ENCODE measurements at regions not wholly inside any gene's neighbourhood (a gene's known extent, or its start where the extent isn't known, plus 50 kb on each side); places are given as distances from the start of the nearest gene placed in this dataset.

DNA sequence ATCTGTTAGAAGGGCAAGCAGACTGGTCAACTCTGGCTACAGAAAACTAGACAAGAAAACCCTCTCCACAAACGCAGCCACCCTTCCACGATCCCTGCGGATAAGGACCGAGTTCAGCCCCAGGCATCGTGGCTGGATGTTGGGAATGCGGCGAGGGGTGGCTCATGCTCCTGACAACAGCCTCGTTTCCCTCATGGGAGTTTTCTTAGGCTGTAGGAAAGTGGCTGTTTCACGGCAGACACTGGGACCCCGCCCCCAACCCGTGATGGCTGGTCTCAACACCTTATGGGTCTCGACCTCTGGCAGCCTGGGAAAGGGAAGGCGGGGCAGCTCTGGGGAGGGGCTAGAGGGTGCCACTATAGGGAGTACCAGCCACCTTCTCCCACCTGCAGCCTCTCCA lies 123.3 kb downstream of the RFLNA start:
- no peaks in the 10 kb centered on the region for H3K9me3 Mint-ChIP-seq
- H3K36me3 Mint-ChIP-seq (ENCODE audit: low read depth): peaks cover 100% of the 10 kb centered on the region
- H3K27ac Mint-ChIP-seq: no peak overlapping the region
- H3K4me1 Mint-ChIP-seq (ENCODE audit: low read depth): no peaks in the 10 kb centered on the region
- no peaks in the 10 kb centered on the region for H3K27me3 Mint-ChIP-seq
- no peak overlapping the region for H3K4me3 Mint-ChIP-seq
- intact Hi-C loops (cut with micrococcal nuclease): no loop called here

DNA sequence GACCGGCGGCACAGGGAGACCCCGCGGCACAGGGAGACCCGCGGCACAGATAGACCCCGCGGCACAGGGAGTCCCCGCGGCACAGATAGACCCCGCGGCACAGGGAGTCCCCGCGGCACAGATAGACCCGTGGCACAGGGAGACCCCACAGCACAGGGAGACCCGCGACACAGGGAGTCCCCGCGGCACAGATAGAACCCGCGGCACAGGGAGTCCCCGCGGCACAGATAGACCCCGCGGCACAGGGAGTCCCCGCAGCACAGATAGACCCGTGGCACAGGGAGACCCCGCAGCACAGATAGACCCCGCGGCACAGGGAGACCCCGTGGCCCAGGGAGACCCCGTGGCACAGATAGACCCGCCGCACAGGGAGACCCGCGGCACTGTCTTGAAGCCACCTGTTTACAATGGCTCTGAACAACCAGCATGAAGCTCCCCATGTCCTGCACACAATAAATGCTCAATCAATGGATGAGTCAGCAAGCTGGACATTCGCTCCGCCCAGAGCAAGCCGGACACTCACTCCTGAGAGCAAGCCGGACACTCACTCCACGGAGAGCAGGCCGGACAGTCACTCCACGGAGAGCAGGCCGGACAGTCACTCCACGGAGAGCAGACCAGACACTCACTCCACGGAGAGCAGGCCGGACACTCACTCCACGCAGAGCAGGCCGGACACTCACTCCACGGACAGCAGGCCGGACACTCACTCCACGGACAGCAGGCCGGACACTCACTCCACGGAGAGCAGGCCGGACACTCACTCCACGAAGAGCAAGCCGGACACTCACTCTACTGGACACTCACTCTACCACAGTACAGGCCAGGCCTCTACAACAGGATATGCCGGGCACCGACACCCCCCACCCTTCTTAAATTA lies 121.9 kb downstream of the RFLNA start:
- H3K27ac Mint-ChIP-seq: no peak overlapping the region

DNA sequence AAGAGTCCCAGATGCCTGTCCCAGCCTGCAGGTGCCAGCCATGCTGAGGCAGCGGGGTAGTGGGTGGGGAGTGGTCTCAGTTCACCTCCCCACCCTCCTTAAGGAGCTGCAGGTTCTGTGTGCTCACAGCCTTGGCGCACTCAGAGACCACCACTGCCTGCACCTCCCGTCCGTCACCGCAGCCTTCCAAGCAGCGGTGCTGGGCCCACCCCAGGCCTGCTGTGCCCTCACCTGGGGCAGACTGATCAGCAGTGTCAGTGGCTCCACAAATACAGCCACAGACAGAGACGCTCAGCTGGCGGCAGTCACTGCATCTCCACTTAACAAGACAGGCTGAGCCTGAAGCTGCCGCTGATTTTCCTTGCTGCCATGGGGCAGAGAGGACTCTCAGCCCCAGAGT lies 120.2 kb downstream of the RFLNA start:
- H3K4me3 Mint-ChIP-seq: no peak overlapping the region
- H3K4me1 Mint-ChIP-seq (ENCODE audit: low read depth): no peaks in the 10 kb centered on the region
- no peaks in the 10 kb centered on the region for H3K27me3 Mint-ChIP-seq
- peaks cover 100% of the 10 kb centered on the region for H3K36me3 Mint-ChIP-seq (ENCODE audit: low read depth)
- no peak overlapping the region for H3K27ac Mint-ChIP-seq
- H3K9me3 Mint-ChIP-seq: no peaks in the 10 kb centered on the region
- intact Hi-C loops (cut with micrococcal nuclease): no loop called here

More for the DNA sequence above, 121.9 kb downstream of the RFLNA start:
- Mint-ChIP-seq H3K27me3 (no peaks in the 10 kb centered on the region), H3K36me3 (ENCODE audit: low read depth) (peaks cover 100% of the 10 kb centered on the region), H3K9me3 (no peaks in the 10 kb centered on the region), H3K4me3 (no peak overlapping the region), H3K4me1 (ENCODE audit: low read depth) (no peaks in the 10 kb centered on the region)
- intact Hi-C loops (cut with micrococcal nuclease): no loop called here

DNA sequence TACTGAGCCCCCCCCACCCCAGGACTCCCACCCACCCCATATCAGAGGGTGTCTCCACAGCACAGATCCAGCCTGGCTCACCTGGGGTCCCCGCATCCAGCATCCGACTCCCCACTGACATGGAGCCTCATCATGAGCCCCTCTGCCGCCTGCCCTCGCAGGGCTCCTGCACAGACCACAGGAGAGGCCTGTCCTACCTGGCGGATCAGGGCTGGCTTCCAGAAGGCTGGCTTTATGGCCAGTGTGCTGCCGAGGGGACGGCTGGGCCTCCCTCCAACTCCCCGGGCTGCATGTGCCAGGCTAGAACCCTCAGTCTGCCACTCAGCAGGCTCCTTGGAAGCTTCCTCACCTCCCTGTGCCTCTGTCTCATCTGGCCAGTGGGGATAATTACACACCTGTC lies 119.0 kb downstream of the RFLNA start:
- Mint-ChIP-seq H3K9me3 (no peaks in the 10 kb centered on the region), H3K4me1 (ENCODE audit: low read depth) (no peaks in the 10 kb centered on the region), H3K36me3 (ENCODE audit: low read depth) (peaks cover 100% of the 10 kb centered on the region), H3K27ac (no peak overlapping the region), H3K27me3 (no peaks in the 10 kb centered on the region), H3K4me3 (no peak overlapping the region)
- intact Hi-C loops (cut with micrococcal nuclease): no loop called here

DNA sequence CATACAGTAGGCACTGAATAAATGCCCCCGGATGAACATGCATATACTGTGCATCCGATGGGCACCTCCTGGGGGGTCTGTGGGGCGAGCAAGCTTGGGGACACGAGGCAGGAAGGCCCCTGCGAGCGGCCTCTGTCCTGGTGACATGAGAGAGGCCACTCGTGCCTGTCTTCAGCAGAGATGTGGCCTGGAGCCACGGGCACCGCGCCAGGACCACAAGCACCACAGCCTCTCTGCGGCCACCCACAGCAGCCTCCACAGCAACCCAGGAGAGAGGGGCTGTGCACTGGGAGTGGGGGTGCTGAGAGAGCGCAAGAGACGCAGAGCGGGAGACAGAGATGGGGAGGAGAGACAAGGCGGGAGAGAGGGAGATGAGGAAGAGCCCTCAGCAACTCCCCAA lies 118.5 kb downstream of the RFLNA start:
- intact Hi-C loops (cut with micrococcal nuclease): no loop called here
- Mint-ChIP-seq H3K4me3 (no peak overlapping the region), H3K27ac (no peak overlapping the region), H3K27me3 (no peaks in the 10 kb centered on the region), H3K9me3 (no peaks in the 10 kb centered on the region), H3K36me3 (ENCODE audit: low read depth) (peaks cover 100% of the 10 kb centered on the region), H3K4me1 (ENCODE audit: low read depth) (no peaks in the 10 kb centered on the region)

DNA sequence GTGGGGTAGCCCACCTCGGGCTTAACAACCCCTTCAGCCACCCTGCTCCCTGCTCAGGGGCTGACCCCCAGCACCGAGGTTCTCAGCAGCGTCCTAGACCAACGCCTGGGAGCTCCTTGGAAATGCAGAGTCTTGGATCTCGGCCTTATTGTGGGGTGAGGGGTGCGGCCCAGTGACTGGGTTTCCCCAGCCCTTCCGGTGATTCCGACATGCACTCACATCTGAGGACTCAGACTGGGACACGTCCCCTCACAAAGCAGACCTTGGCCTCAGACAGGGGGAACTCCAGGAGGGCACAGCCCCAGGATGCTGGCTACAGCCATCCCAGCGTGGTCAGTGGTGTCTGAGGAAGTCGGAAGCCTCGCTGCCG lies 117.7 kb downstream of the RFLNA start:
- intact Hi-C loops (cut with micrococcal nuclease): no loop called here
- H3K27me3 Mint-ChIP-seq: no peaks in the 10 kb centered on the region
- peaks cover 100% of the 10 kb centered on the region for H3K36me3 Mint-ChIP-seq (ENCODE audit: low read depth)
- no peak overlapping the region for H3K4me3 Mint-ChIP-seq
- no peak overlapping the region for H3K27ac Mint-ChIP-seq
- H3K9me3 Mint-ChIP-seq: no peaks in the 10 kb centered on the region
- no peaks in the 10 kb centered on the region for H3K4me1 Mint-ChIP-seq (ENCODE audit: low read depth)

DNA sequence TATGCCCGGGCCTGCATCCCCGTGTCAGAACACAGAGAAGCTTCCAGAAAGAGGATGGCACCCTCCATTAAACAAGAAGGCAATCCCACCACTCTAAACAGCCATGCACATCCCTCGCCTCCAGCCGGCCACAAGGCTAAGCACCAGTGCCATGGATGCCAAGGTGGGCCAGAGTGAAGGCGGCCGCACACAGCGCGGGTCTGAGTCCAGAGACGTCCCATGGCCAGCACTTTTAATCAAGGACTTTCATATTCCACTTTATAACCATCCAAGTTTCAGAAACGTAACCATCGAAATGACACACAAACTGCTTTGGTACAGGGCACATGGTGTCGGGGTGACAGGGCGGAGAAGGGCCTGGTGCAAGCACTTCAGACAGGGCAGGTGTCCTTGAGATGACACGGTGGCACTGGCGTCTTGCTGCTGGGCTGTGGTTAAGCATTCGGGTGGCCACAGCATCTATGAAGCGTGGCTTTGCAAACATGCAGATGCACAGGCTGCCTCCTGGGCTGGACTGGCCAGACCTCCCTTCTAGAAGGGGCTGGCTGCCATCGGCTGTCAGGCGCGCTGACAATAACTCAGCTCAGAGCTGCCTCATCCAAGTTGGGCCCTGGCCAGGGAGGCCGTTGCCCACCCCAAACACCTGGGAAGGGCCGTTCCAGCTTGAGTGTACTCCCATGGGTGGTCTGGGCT lies 117.2 kb downstream of the RFLNA start:
- Mint-ChIP-seq H3K4me3 (no peak overlapping the region), H3K9me3 (no peaks in the 10 kb centered on the region), H3K27ac (no peak overlapping the region), H3K36me3 (ENCODE audit: low read depth) (peaks cover 100% of the 10 kb centered on the region), H3K27me3 (no peaks in the 10 kb centered on the region), H3K4me1 (ENCODE audit: low read depth) (no peaks in the 10 kb centered on the region)
- intact Hi-C loops (cut with micrococcal nuclease): no loop called here

DNA sequence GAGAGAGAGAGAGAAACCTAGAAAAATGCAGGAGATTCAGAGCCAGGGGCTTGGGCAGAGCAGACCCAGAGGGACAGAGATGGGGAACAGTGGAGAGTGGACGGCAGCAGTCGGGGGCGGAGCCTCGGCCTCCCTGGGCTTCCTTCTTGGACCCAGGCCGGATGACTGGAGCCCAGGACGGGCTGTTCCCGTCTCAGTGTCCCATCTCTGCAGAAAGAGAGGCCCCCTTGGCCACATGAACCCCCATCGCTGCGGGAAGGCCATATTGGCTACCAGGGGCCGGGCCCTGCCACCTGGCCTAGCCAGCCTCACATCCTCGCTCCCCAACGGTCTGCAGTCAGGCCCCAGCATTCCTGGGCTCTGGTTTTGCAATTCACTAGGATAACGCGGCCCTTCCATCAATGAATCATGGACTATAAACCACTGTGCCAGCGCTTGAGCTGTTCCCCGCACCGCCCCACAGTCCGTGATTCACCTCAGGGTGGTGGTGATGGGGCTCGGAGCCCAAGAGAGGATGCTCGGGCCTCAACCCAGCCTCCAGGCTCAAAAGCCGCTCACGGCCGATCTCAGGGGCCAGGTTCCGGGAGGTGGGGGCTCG lies 116.5 kb downstream of the RFLNA start:
- H3K4me3 Mint-ChIP-seq: no peak overlapping the region
- no peaks in the 10 kb centered on the region for H3K9me3 Mint-ChIP-seq
- no peaks in the 10 kb centered on the region for H3K27me3 Mint-ChIP-seq
- intact Hi-C loops (cut with micrococcal nuclease): no loop called here
- H3K4me1 Mint-ChIP-seq (ENCODE audit: low read depth): no peaks in the 10 kb centered on the region
- peaks cover 100% of the 10 kb centered on the region for H3K36me3 Mint-ChIP-seq (ENCODE audit: low read depth)
- H3K27ac Mint-ChIP-seq: no peak overlapping the region

DNA sequence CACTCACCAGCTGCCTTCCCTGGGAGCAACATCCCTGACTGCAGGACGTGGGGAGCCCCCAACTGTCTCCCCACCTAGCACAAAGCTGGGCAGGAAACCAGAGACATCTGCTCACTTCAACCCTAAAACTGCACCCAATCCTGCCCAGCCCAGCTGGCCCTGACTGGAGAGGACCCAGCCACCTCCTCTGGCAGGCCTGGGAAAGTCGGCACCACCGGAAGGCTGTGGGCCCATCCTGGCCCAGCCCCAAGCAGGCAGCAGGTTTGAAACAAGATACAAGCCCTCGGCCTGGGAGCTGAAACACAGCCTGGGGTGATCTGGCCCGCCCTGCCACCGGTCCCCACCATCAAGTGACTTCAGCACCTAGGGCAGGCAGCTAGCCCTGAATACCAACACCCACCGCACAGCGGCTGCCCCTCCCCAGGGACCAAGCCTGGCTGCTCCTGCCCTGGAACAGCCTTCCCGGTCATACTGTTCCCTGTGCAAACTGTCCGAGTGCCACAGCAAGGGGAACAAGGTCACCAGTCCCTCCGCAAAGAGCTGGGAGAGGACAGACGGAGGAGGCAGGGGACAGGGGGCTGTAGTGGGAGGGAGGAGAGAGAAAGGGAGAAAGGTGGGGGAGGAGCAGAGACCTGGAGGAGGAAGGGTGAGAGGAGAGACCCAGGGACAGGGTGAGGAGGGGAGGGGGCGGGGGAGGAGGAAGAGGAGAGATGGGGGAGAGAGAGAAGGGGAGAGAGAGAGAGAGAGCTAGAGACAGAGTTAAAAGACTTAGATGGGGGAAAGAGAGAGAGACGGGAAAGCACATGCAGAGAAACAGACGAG lies 115.7 kb downstream of the RFLNA start:
- Mint-ChIP-seq H3K4me3 (no peak overlapping the region), H3K27me3 (no peaks in the 10 kb centered on the region), H3K27ac (no peak overlapping the region), H3K4me1 (ENCODE audit: low read depth) (no peaks in the 10 kb centered on the region), H3K9me3 (no peaks in the 10 kb centered on the region), H3K36me3 (ENCODE audit: low read depth) (peaks cover 100% of the 10 kb centered on the region)
- intact Hi-C loops (cut with micrococcal nuclease): no loop called here

DNA sequence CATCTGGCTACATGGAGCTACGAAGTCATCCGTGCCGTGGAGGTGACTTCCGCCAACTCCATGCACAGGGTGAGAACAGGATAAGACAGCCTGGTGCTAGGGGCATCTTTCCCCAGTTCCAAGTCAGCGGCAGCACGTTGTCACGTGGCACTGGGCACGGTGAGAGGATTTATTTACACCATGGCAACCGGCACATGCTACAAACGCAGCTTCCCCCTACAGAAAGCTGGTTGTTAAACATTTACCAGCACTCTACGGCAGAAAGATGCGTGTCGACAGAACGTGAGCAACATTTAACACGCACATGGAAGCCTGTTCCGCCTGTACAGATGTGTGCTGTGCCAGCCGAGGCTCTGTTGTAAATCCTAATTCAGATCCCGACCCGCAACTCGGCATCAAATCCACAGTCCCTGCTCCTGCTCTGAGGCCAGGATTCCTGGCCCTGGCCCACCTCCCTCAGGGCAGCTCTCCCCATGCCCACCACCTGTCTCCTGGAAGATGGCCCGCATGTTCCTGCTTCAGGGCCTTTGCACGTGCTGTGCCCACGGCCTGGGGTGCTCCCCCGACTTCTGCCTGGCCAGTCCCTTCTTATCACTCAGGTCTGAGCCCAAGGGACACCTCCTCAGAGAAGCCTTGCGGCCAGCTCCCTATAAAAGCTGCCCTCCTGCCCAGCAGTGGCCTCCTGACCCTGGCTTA lies 114.1 kb downstream of the RFLNA start:
- H3K4me1 Mint-ChIP-seq (ENCODE audit: low read depth): peaks cover 6% of the 10 kb centered on the region
- no peak overlapping the region for H3K4me3 Mint-ChIP-seq
- no peaks in the 10 kb centered on the region for H3K9me3 Mint-ChIP-seq
- intact Hi-C loops (cut with micrococcal nuclease): no loop called here
- no peaks in the 10 kb centered on the region for H3K27me3 Mint-ChIP-seq
- no peak overlapping the region for H3K27ac Mint-ChIP-seq
- peaks cover 98% of the 10 kb centered on the region for H3K36me3 Mint-ChIP-seq (ENCODE audit: low read depth)

DNA sequence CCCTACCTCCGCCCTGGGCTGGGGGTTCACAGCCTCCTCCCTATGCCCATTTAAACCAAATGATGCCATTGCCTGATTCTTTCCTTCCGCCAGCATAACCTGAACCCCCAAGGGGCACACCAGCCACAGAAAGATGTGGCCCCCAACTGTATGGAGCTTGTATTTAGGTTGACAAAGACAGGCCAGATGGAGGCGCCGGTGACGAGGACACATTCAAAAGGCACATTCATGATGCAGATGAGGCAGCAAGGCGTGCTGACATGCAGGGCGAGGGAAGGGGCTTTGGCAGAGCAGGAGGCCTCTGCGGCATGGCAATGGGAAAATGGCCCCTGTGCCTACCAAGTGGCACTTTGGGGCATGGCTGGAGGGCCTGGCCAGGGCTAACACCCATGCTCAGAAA lies 112.2 kb downstream of the RFLNA start:
- Mint-ChIP-seq H3K36me3 (ENCODE audit: low read depth) (peaks cover 98% of the 10 kb centered on the region), H3K27me3 (no peaks in the 10 kb centered on the region), H3K9me3 (no peaks in the 10 kb centered on the region), H3K4me1 (ENCODE audit: low read depth) (peaks cover 6% of the 10 kb centered on the region), H3K4me3 (no peak overlapping the region), H3K27ac (no peak overlapping the region)
- intact Hi-C loops (cut with micrococcal nuclease): no loop called here

DNA sequence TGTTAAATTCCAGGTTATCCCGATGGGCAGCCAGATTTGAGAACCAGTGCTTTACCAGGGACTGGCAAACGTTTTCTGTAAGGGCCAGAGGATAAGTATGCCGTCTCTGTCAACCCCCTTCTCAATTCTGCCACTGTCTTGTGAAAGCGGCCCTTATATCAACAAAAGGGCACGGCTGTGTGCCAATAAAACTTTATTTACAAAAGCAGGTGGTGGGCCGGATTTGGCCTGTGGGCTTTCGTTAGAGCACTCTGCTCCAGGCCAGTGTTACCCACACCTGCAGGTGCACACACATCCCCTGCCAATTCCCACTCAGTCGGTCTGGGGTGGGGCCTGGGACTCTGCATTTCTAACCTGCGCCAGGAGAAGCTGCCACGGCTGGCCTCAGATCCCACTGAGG lies 111.2 kb downstream of the RFLNA start:
- H3K27me3 Mint-ChIP-seq: no peaks in the 10 kb centered on the region
- H3K9me3 Mint-ChIP-seq: no peaks in the 10 kb centered on the region
- H3K4me1 Mint-ChIP-seq (ENCODE audit: low read depth): peaks cover 6% of the 10 kb centered on the region
- H3K36me3 Mint-ChIP-seq (ENCODE audit: low read depth): peaks cover 98% of the 10 kb centered on the region
- H3K4me3 Mint-ChIP-seq: no peak overlapping the region
- H3K27ac Mint-ChIP-seq: no peak overlapping the region
- intact Hi-C loops (cut with micrococcal nuclease): no loop called here

DNA sequence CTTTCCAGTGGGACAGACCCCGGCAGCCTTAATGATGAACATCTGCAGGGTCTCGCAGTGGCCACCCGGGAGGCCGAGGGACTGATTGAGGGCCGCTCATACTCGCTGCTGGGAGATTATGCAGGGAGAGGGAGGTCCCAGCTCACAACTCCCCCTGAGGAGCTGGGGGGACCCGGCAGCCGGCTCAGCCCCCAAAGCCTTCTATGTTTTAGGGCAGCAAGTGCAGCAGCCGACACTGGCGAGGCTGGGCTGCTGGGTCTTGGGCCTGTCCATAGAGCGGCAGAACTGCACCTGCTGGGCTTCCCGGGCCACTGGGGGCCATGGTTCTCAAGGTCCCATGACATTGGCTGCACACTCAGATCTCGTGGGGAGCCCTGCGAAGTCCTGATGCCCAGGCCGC lies 110.7 kb downstream of the RFLNA start:
- intact Hi-C loops (cut with micrococcal nuclease): no loop called here
- peaks cover 7% of the 10 kb centered on the region for H3K4me1 Mint-ChIP-seq (ENCODE audit: low read depth)
- peaks cover 98% of the 10 kb centered on the region for H3K36me3 Mint-ChIP-seq (ENCODE audit: low read depth)
- H3K27ac Mint-ChIP-seq: no peak overlapping the region
- H3K27me3 Mint-ChIP-seq: no peaks in the 10 kb centered on the region
- no peaks in the 10 kb centered on the region for H3K9me3 Mint-ChIP-seq
- no peak overlapping the region for H3K4me3 Mint-ChIP-seq

All from dendritic cell treated with granulocyte-macrophage colony-stimulating factor and Interleukin-4, amounts not matched to agents 40 ng/mL and 50 ng/mL, for 4 days (primary cell).